Mucosa of descending colon (tissue), 3 donors: ENCODE measurements at regions not wholly inside any gene's neighbourhood (a gene's known extent, or its start where the extent isn't known, plus 50 kb on each side); places are given as distances from the start of the nearest gene placed in this dataset.

ENCODE experiments used
- ATAC-seq: fragments of 200-7000 bp; cut with Tn5 transposase; one replicate; pipeline ENCODE4 v1.9.1; 2020; ENCODE audit warnings: mild to moderate bottlenecking, moderate library complexity
- DNase-seq, 3 donors: peaks; one replicate each; pipeline ENCODE4 v3.0.0-alpha.2; 2020
- H3K36me3 ChIP-seq: fragments of 200-600 bp; one replicate; pipeline ENCODE4 v1.8.0; 2021; ENCODE audit warnings: low read depth, mild to moderate bottlenecking
- H3K4me1 ChIP-seq: fragments of 200-600 bp; one replicate; pipeline ENCODE4 v1.8.0; 2021; ENCODE audit warnings: low read depth, mild to moderate bottlenecking
- H3K4me3 ChIP-seq: fragments of 200-600 bp; one replicate; pipeline ENCODE4 v1.8.0; 2021; ENCODE audit warnings: mild to moderate bottlenecking
- H3K9me3 ChIP-seq: fragments of 200-600 bp; one replicate; pipeline ENCODE4 v1.8.0; 2021; ENCODE audit warnings: mild to moderate bottlenecking
- CTCF ChIP-seq: fragments of 200-600 bp; IDR thresholded peaks from one replicate; pipeline ENCODE4 v1.8.0; 2022; ENCODE audit warnings: antibody characterized with exemption, mild to moderate bottlenecking
- intact Hi-C, 2 donors: fragments of 100-400 bp; cut with DNase I in 1 of 2; cut with micrococcal nuclease in 1 of 2; formaldehyde crosslinking; loops; one replicate each; pipeline versions ENCODE4 v1.11.0 to v1.11.1; 2022; cut with DNase I, micrococcal nuclease
- donor health status: DM: no; HTN: no; CAD: no; lungs with moderate emphysema.
- donor health status: DM: no; HTN: no; CAD: no.
- donor health status: DM: no; HTN: yes; CAD: no.

GRCh38 chr9:27653957-27654356 is 80.7 kb upstream of the C9orf72 start:
- Histone ChIP-seq H3K4me3 (no peak overlapping the region), H3K9me3 (no peaks in the 10 kb centered on the region), H3K36me3 (no peaks in the 10 kb centered on the region), H3K4me1 (peaks cover 7% of the 10 kb centered on the region)
- DNase-seq (no peak), ATAC-seq (no peak)
- intact Hi-C loops, result no loop called here
- TF ChIP-seq CTCF, result no peak

- no peak for TF ChIP-seq CTCF
- Histone ChIP-seq H3K9me3 (no peaks in the 10 kb centered on the region), H3K36me3 (no peaks in the 10 kb centered on the region), H3K4me3 (no peak overlapping the region), H3K4me1 (peaks cover 7% of the 10 kb centered on the region)
- DNase-seq (peak; percentile 67 to 82 (median 79)), ATAC-seq (peak; percentile 90)
- intact Hi-C loops, result no loop called here
Measured at GRCh38 chr9:27654629-27655285, 81.5 kb upstream of the C9orf72 start.

GRCh38 chr9:27655441-27655840 is 82.2 kb upstream of the C9orf72 start:
- H3K9me3 ChIP-seq, result no peaks in the 10 kb centered on the region
- DNase-seq (no peak), ATAC-seq (peak; percentile 5)
- H3K36me3 ChIP-seq, result no peaks in the 10 kb centered on the region
- intact Hi-C loops, result no loop called here
- H3K4me3 ChIP-seq, result no peak overlapping the region
- peaks cover 7% of the 10 kb centered on the region for H3K4me1 ChIP-seq
- no peak for TF ChIP-seq CTCF

- no peak for TF ChIP-seq CTCF
- Histone ChIP-seq H3K36me3 (no peaks in the 10 kb centered on the region), H3K4me3 (no peak overlapping the region), H3K9me3 (no peaks in the 10 kb centered on the region), H3K4me1 (peaks cover 7% of the 10 kb centered on the region)
- ATAC-seq (no peak), DNase-seq (no peak)
- intact Hi-C loops, result no loop called here
Measured at GRCh38 chr9:27659001-27659400, 85.7 kb upstream of the C9orf72 start.

GRCh38 chr9:27659571-27659970 is 86.3 kb upstream of the C9orf72 start:
- TF ChIP-seq CTCF, result no peak
- ATAC-seq (no peak), DNase-seq (peak in 1 of 3 donors; percentile 12)
- Histone ChIP-seq H3K9me3 (no peaks in the 10 kb centered on the region), H3K36me3 (no peaks in the 10 kb centered on the region), H3K4me3 (no peak overlapping the region), H3K4me1 (peaks cover 7% of the 10 kb centered on the region)
- intact Hi-C loops, result no loop called here

GRCh38 chr9:27660148-27660547 is 86.9 kb upstream of the C9orf72 start:
- ATAC-seq (no peak), DNase-seq (no peak)
- no peak for TF ChIP-seq CTCF
- intact Hi-C loops, result no loop called here
- Histone ChIP-seq H3K4me3 (no peak overlapping the region), H3K36me3 (no peaks in the 10 kb centered on the region), H3K4me1 (peaks cover 4% of the 10 kb centered on the region), H3K9me3 (no peaks in the 10 kb centered on the region)
